ENCODE measurements at regions not wholly inside any gene's neighbourhood (a gene's known extent, or its start where the extent isn't known, plus 50 kb on each side); places are given as distances from the start of the nearest gene placed in this dataset.

DNA sequence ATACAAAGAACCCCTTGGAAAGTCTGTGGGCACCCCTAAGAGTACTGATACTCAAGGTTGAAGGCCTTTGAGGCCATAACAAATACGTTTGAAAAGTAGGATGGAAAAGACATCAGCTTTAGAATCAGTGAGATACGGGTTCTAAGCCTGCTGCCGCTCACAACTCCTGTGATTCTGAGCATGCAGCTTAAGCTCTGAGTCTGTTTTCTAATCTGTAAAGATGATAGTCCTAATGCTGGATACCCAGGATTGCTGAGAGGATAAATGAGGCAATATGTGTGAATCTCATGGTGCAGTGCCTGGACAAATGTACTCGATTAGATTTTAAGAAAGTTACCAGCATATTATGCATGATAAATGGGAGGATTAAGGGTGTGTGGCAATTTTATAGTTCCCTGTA, 321.0 kb upstream of the HSF2 start:
- no peak for DNase-seq

DNA sequence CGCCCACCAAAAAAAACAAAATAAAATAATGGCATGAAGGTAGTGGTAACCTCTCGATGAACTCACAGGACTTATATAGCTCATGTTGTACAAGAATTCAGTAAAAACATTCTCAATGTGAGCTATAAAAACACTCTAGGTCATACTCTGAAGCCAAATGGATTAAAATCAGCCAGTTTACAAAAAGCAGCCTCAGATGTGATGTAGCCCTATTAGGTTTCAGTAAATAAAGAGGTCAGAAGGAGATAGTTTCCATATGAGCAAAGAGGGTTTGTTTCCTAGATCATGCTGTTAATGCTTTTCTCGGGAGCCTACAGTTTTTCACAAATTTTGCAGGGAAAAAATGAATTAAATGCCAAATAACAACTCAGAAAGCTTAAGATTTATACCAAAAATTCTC, 319.5 kb upstream of the HSF2 start:
- DNase-seq = no peak

DNA sequence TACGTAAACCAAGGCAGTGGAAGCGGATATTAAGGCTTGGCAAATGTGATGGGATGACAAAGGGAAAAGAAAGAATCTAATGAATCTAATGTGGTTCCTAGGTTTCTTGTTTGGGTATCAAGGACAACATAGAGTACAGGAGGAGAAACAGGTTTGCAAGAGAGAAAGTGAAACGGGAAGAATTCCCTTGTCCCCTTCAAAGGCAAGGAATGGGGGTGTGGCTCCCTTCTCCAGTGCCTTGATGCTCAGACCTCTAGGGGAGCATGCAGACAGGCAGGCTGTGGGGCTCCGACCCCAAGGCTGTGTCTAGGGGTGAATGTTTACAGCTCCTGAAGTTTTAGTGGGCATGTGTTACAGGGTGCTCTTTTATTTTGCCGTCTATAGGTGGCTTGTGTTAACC, 317.5 kb upstream of the HSF2 start:
- DNase-seq = no peak

GRCh38 chr6:122082370-122082769, 317.1 kb upstream of the HSF2 start:
- DNase-seq = no peak

DNA sequence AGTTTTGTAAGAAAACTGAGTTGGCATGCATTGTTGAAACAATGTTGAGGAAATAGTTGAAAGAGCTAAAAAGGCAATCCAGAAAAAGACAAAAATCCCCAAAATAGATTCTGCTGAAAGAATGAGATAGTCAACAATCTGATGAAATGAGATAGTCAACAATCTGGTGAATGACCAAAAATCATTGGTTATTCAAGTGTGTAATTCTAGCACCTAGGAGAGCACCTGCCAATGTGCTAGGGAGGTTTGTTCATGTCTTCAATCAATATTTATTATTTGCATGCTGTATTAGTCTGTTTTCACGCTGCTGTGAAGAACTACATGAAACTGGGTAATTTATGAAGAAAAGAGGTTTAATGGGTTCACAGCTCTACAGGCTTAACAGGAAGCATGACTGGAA, 307.1 kb upstream of the HSF2 start:
- DNase-seq = no peak

- peak; percentile 75 for DNase-seq
These were observed 301.2 kb upstream of the HSF2 start for GRCh38 chr6:122098201-122098678.

DNA sequence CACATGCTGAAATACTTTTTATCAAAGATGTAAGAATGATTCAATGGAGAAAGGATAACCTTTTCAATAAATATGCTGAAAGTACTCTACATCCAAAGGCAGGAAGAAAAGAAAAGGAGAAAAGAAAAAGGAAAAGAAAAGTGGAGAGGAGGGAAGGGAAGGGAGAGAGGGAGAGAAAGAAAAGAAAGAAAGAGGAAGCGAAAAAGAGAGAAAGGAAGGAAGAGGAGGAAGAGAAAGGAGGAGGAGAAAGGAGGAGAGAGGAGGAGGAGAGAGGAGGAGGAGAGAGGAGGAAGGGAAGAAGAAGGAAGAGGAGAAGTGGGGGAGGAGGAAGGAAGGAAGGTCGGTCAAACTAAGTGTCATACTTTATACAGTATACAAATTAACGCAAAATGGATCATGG, 297.4 kb upstream of the HSF2 start:
- no peak for DNase-seq

GRCh38 chr6:122107256-122107852, 292.1 kb upstream of the HSF2 start:
- DNase-seq = no peak

DNA sequence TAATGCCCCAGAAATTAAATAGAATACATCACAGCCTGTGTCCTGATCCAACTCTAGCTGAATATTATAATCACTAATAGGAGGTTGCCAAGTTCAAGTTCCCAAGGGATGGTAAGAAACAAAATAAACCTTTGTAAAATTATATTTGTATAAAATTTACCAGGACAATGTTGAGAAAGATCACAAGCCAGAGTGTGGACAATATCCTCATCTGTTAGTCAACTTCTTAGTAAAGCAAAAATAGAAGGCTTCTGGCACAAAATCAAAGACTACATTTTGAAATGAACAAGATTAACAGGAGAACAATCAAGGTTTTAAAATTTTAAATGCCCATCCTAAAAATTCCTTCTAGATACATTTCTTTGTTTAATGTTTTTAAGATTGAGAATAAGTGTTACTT, 290.4 kb upstream of the HSF2 start:
- no peak for DNase-seq

DNA sequence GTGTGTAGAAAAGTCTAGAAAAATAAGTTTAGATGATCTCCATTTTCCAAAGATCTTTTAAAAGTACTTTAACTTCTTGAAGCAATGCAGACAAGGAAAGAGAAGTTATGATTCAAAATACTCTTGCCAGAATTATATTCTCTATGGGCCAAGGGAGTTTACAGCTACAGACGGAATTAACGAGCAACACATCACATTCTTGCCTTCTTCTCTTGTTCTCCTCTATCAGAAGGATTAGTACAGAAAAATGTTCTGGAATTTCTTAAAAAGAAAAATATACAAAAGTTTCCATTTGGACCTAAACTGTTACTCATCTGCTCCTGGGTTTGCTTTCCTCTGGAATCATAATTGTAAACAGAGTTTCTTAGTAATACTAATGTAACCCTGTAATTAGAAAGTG, 284.7 kb upstream of the HSF2 start:
- DNase-seq = no peak

GRCh38 chr6:122116119-122116834, 283.2 kb upstream of the HSF2 start:
- peak; percentile 21 for DNase-seq

DNA sequence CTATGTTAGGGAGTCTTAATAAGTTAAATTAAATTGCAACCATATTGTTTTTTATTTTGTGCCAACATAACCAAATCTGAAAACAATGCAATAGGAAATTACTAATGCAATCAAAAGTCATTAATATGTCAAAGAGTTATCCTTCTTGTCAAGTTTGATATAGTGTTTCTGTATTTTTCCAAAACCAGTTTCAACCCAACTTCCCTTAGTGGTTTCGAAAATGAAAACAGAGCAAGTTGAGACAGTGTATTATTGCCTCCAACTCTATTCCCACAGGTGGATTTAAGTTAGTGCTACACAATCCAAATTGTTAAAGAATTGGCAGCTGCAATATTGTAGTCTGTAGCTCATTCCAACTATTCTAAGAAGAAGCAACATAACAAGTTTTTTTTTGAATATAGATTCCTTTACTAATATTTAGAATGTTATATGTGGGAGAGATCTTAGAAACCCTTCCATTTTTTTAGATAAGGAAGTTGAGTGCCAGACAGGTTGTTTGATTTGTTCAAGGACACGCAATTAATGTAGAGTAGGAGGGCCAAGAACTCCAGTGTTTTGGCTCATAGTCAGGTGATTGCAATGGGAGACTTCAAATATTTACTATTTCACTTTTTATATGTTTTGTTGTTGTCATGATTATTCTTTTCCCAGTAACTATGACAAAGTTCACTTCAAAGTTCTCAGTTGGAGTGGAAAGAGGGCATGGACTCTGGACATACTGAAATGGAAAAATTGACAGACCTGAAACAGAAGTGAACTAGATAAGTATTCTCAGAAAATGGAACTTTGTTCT, 282.4 kb upstream of the HSF2 start:
- no peak for DNase-seq

- DNase-seq = no peak
These were observed 280.4 kb upstream of the HSF2 start for GRCh38 chr6:122118945-122119506.

- no peak for DNase-seq
These were observed 277.2 kb upstream of the HSF2 start for GRCh38 chr6:122122202-122122601.

GRCh38 chr6:122122686-122123085, 276.8 kb upstream of the HSF2 start:
- no peak for DNase-seq

DNA sequence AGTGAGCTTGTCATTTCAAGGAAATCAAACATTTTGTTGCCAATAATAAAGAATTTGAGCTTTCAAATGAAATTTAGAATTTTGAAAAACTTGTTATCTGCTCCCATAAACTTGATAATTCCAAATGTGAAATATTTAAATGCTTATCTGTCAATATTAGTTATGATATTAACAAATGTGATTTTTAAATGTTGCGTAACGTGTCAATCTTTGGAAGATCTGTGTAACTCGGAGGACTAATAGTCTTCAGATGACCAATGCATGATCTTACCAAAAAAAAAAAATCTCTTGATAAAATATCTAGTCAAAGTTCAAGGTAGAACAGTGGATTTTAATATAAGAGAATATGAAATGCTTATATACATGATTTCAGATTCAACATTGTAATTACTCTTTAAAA, 274.5 kb upstream of the HSF2 start:
- no peak for DNase-seq

DNA sequence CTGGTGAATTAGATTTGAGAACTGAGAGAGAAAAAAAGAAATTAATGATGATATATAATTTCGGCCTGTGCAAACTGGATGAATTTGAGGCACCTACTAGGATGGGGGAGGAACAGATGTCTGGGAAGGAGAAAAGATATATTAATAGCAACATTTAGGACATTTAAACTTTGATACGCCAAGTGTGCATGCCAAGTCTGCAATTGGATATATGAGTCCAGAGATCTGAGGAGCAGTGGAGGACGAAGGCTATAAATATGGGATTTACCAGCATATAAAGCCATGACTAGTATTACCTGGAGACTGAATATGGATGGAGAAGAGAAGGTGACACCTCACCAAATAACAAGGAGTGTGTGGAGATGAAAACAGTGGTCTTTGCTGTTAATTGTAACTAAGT, 272.6 kb upstream of the HSF2 start:
- DNase-seq = no peak

- no peak for DNase-seq
These were observed 271.0 kb upstream of the HSF2 start for GRCh38 chr6:122128445-122128844.

DNA sequence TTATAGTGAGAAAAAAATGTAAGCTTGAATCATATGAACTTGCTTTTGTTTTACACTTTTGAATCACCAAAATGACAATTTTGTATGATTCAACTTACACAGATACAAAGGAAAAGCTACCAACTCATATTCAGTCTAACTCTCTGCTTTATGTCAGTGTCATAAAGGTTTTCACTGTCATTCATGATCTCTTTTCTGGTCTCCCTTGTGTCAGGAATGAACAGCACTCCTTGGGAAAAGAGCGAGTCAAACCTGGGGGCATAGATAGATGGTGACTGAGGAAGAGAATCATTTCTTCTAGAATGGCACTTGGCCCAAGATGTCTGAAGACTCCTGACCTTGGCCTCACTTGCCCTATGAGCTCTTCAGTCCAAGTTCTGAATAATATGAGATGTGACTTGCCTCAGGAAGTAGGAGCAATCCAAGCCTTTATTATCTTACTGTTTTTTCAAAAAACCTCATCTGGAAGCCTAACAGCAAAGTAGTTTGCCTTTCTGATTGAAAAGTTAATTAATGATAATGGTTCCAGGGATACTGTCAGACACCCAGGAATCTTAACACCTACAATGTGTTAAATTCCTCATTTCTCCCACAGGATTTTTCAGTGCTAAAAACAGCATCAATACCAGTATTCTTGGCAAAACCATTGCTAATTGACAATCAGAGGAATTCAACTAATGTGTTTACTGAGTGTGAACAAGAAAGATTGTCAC, 270.0 kb upstream of the HSF2 start:
- no peak for DNase-seq

GRCh38 chr6:122130026-122130348, 269.5 kb upstream of the HSF2 start:
- DNase-seq = no peak

DNA sequence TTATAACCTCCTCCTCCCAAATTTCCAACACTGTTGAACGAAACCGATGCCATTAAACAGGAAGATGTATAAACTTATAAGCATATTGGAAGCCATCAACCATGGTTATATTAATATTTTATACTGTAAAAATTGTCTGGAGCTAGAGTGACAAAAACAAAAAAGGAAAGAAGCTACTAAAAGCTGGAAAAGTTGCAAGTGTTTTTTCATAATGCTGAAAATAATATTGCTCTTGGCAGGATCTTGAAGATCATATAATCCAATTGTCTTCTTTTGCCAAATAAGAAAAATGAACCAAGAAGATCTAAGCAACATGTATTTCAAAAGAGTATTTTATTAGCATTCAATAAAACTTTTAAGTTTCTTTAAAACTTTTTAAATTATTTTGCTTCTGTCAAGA, 268.9 kb upstream of the HSF2 start:
- DNase-seq = no peak

DNA sequence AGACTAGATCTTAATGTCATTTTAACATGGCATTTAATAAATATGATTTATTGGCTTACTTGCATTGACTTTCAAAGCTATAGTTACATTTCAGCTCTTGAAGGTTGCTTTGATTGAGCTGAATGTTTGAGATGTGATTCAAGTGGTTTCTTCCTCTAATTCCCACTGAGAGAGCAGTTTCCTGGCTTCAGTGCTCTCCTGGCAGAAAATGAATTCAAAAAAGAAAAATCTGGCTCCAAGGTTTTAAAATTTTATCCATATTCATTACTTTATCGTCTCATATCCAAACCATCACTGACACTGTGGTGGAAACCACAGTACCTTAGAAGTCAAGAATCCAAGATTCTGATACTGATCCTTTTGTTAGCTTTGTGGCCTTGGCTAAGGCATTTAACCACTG, 263.1 kb upstream of the HSF2 start:
- no peak for DNase-seq

- DNase-seq = no peak
These were observed 259.4 kb upstream of the HSF2 start for GRCh38 chr6:122140031-122140430.

All from NCI-H226 (cell line).